ENCODE measurements at regions not wholly inside any gene's neighbourhood (a gene's known extent, or its start where the extent isn't known, plus 50 kb on each side); places are given as distances from the start of the nearest gene placed in this dataset.

GRCh38 chr1:2908081-2908480 is 106.6 kb upstream of the TTC34 start:
- WGBS, 2 experiments (ENCODE audit: extremely low coverage in 1 of 2, insufficient coverage in 1 of 2, insufficient read length in 1 of 2, insufficient replicate concordance in 2 of 2, low coverage in 1 of 2, low lambda C conversion rate in 2 of 2, missing lambda C conversion rate in 1 of 2), result 80% methylated on average over 1 of the region's 16 CpGs; no CpG with 5 or more reads in 1 of the 2 experiments
- TF ChIP-seq BRCA1 (IDR thresholded peaks at IDR 0.05; ENCODE audit: low read depth, low read length) (no peak), EZH2 (IDR thresholded peaks at IDR 0.05; ENCODE audit: low read depth, low read length, severe bottlenecking) (no peak), SP1 (IDR thresholded peaks at IDR 0.05; ENCODE audit: low read depth, low read length) (no peak), GTF2F1 (IDR thresholded peaks at IDR 0.05; ENCODE audit: borderline replicate concordance, low read depth, low read length) (no peak), POLR2A (IDR thresholded peaks at IDR 0.05; ENCODE audit: control extremely low read depth in 1 of 2, low read depth in 2 of 2, low read length in 2 of 2) (no peak), JUN (IDR thresholded peaks at IDR 0.05; ENCODE audit: low read depth, low read length) (no peak), RXRA (IDR thresholded peaks at IDR 0.05; ENCODE audit: insufficient read depth, low read depth, low read length) (no peak), BCL11A (IDR thresholded peaks at IDR 0.05; ENCODE audit: low read depth in 2 of 2, low read length in 2 of 2) (no peak), ZNF274 (IDR thresholded peaks at IDR 0.05; ENCODE audit: borderline replicate concordance, extremely low read depth, low read length) (no peak), KDM1A (IDR thresholded peaks at IDR 0.05; ENCODE audit: borderline replicate concordance, low read length) (no peak), TAF7 (optimal IDR thresholded peaks at IDR 0.05; ENCODE audit: borderline replicate concordance, low read depth, low read length) (no peak), RNF2 (IDR thresholded peaks at IDR 0.05; ENCODE audit: borderline replicate concordance, low read depth, low read length, missing control alignments, poor library complexity, severe bottlenecking) (no peak), KDM4A (IDR thresholded peaks at IDR 0.05; ENCODE audit: low read depth, low read length, severe bottlenecking) (no peak)
- TF ChIP-seq, protein P1, sequence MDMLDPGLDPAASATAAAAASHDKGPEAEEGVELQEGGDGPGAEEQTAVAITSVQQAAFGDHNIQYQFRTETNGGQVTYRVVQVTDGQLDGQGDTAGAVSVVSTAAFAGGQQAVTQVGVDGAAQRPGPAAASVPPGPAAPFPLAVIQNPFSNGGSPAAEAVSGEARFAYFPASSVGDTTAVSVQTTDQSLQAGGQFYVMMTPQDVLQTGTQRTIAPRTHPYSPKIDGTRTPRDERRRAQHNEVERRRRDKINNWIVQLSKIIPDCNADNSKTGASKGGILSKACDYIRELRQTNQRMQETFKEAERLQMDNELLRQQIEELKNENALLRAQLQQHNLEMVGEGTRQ (IDR thresholded peaks at IDR 0.05; ENCODE audit: low read length), result no peak

More at GRCh38 chr1:2908081-2908480, 106.6 kb upstream of the TTC34 start:
- Histone ChIP-seq H4K8ac (ENCODE audit: extremely low read depth, insufficient read depth, low read length) (no peak overlapping the region), H3K4me1 (replicated peaks in 1 of 4; ENCODE audit: control insufficient read depth in 3 of 4, insufficient read depth in 4 of 4, low read length in 3 of 4) (no peaks in the 10 kb centered on the region), H4K5ac (ENCODE audit: insufficient read length, low read depth, low read length) (no peak overlapping the region), H3K79me2 (ENCODE audit: control insufficient read depth in 1 of 2, insufficient read depth in 2 of 2, low read length in 2 of 2) (no peaks in the 10 kb centered on the region), H2AFZ (ENCODE audit: low read length) (no peak overlapping the region), H3K27me3 (replicated peaks in 1 of 4; ENCODE audit: control insufficient read depth in 3 of 4, extremely low read depth in 1 of 4, insufficient read depth in 3 of 4, low read length in 3 of 4) (no peaks in the 10 kb centered on the region), H3K14ac (ENCODE audit: insufficient read length) (no peak overlapping the region), H3K79me1 (ENCODE audit: low read depth, low read length) (no peaks in the 10 kb centered on the region), H3K27ac (ENCODE audit: low read depth, low read length) (no peak overlapping the region), H3K4me3 (ENCODE audit: extremely low read depth in 1 of 4, insufficient read depth in 2 of 4, low read depth in 3 of 4, low read length in 4 of 4) (no peak overlapping the region), H3K36me3 (ENCODE audit: control insufficient read depth in 2 of 4, insufficient read depth in 4 of 4, low read length in 3 of 4) (no peaks in the 10 kb centered on the region; a peak in 1 of 8 replicates), H3K9me3 (ENCODE audit: insufficient read depth in 2 of 2, low read depth in 1 of 2, low read length in 1 of 2) (peaks cover 83 to 100% of the 10 kb centered on the region in 2 experiments), H3K56ac (replicated peaks; ENCODE audit: insufficient read length, low read depth, low read length) (no peak overlapping the region), H3K23me2 (ENCODE audit: low read depth, low read length) (no peaks in the 10 kb centered on the region), H3K18ac (ENCODE audit: extremely low read depth, low read length) (no peak overlapping the region), H2BK20ac (ENCODE audit: low read length) (no peak overlapping the region), H3K4ac (replicated peaks; ENCODE audit: insufficient read length, low read depth, low read length) (no peak overlapping the region), H3K23ac (ENCODE audit: insufficient read length) (no peak overlapping the region), H2BK5ac (ENCODE audit: low read depth, low read length) (no peak overlapping the region), H2AK5ac (ENCODE audit: low read depth, low read length) (no peak overlapping the region), H2BK120ac (replicated peaks; ENCODE audit: low read depth, low read length) (no peak overlapping the region), H3K9ac (replicated peaks in 1 of 4; ENCODE audit: extremely low read depth in 1 of 4, low read depth in 3 of 4, low read length in 3 of 4) (no peak overlapping the region), H2BK15ac (ENCODE audit: low read length) (no peak overlapping the region), H2BK12ac (ENCODE audit: low read depth, low read length) (no peak overlapping the region), H4K20me1 (replicated peaks in 1 of 2; ENCODE audit: control insufficient read depth in 1 of 2, insufficient read depth in 2 of 2, low read length in 2 of 2) (no peaks in the 10 kb centered on the region), H3K4me2 (ENCODE audit: insufficient read depth in 1 of 2, low read depth in 2 of 2, low read length in 2 of 2) (no peak overlapping the region), H4K91ac (replicated peaks; ENCODE audit: insufficient read length, low read length) (no peak overlapping the region)
- POLR2A ChIA-PET (ENCODE audit: partially characterized antibody), result no interaction called here
- DNase-seq (ENCODE audit: low read depth in 1 of 2, low spot score in 2 of 2), result no peak
- FAIRE-seq, result no peak
- CTCF ChIA-PET (ENCODE audit: partially characterized antibody), result no interaction called here
